Activated naive CD8-positive, alpha-beta T cell (primary cell): ENCODE measurements at regions not wholly inside any gene's neighbourhood (a gene's known extent, or its start where the extent isn't known, plus 50 kb on each side); places are given as distances from the start of the nearest gene placed in this dataset.

Experiments
- H3K27ac Mint-ChIP-seq: one replicate; pipeline ENCODE4 v1.8.0; 2021; ENCODE audit warnings: mixed read lengths
- H3K27me3 Mint-ChIP-seq: one replicate; pipeline ENCODE4 v1.8.0; 2021; ENCODE audit warnings: mixed read lengths
- H3K36me3 Mint-ChIP-seq: one replicate; pipeline ENCODE4 v1.8.0; 2021; ENCODE audit warnings: mixed read lengths
- H3K4me1 Mint-ChIP-seq: one replicate; pipeline ENCODE4 v1.8.0; 2021; ENCODE audit warnings: low read depth, mixed read lengths
- H3K4me3 Mint-ChIP-seq: one replicate; pipeline ENCODE4 v1.8.0; 2021; ENCODE audit warnings: mild to moderate bottlenecking, mixed read lengths
- H3K9me3 Mint-ChIP-seq: one replicate; pipeline ENCODE4 v1.8.0; 2021; ENCODE audit warnings: low read depth, mixed read lengths

- no peaks in the 10 kb centered on the region for H3K4me1 Mint-ChIP-seq
- H3K27me3 Mint-ChIP-seq, result peaks cover 4% of the 10 kb centered on the region
- H3K27ac Mint-ChIP-seq, result no peak overlapping the region
- H3K36me3 Mint-ChIP-seq, result no peaks in the 10 kb centered on the region
- no peaks in the 10 kb centered on the region for H3K9me3 Mint-ChIP-seq
- no peak overlapping the region for H3K4me3 Mint-ChIP-seq
Measured at GRCh38 chr15:95346721-95347475, 983.6 kb upstream of the NR2F2 start.

GRCh38 chr15:95347837-95348236 is 982.7 kb upstream of the NR2F2 start:
- H3K27me3 Mint-ChIP-seq, result peaks cover 4% of the 10 kb centered on the region
- H3K4me1 Mint-ChIP-seq, result no peaks in the 10 kb centered on the region
- no peak overlapping the region for H3K27ac Mint-ChIP-seq
- H3K9me3 Mint-ChIP-seq, result no peaks in the 10 kb centered on the region
- no peaks in the 10 kb centered on the region for H3K36me3 Mint-ChIP-seq
- H3K4me3 Mint-ChIP-seq, result no peak overlapping the region

GRCh38 chr15:95350908-95351307 is 979.6 kb upstream of the NR2F2 start:
- H3K36me3 Mint-ChIP-seq, result no peaks in the 10 kb centered on the region
- no peak overlapping the region for H3K4me3 Mint-ChIP-seq
- H3K9me3 Mint-ChIP-seq, result no peaks in the 10 kb centered on the region
- no peaks in the 10 kb centered on the region for H3K4me1 Mint-ChIP-seq
- H3K27me3 Mint-ChIP-seq, result no peaks in the 10 kb centered on the region
- H3K27ac Mint-ChIP-seq, result no peak overlapping the region

- Mint-ChIP-seq H3K27me3 (peaks cover 4% of the 10 kb centered on the region), H3K36me3 (no peaks in the 10 kb centered on the region), H3K27ac (no peak overlapping the region), H3K4me1 (no peaks in the 10 kb centered on the region), H3K4me3 (no peak overlapping the region), H3K9me3 (no peaks in the 10 kb centered on the region)
Measured at GRCh38 chr15:95352631-95353187, 977.8 kb upstream of the NR2F2 start.

- no peak overlapping the region for H3K27ac Mint-ChIP-seq
- H3K4me1 Mint-ChIP-seq, result no peaks in the 10 kb centered on the region
- H3K9me3 Mint-ChIP-seq, result no peaks in the 10 kb centered on the region
- H3K36me3 Mint-ChIP-seq, result no peaks in the 10 kb centered on the region
- peaks cover 5% of the 10 kb centered on the region for H3K27me3 Mint-ChIP-seq
- no peak overlapping the region for H3K4me3 Mint-ChIP-seq
Measured at GRCh38 chr15:95353512-95353911, 977.0 kb upstream of the NR2F2 start.

GRCh38 chr15:95359966-95360365 is 970.5 kb upstream of the NR2F2 start:
- peaks cover 12% of the 10 kb centered on the region for H3K9me3 Mint-ChIP-seq
- H3K27me3 Mint-ChIP-seq, result peaks cover 12% of the 10 kb centered on the region
- peaks cover 4% of the 10 kb centered on the region for H3K36me3 Mint-ChIP-seq
- no peaks in the 10 kb centered on the region for H3K4me1 Mint-ChIP-seq
- no peak overlapping the region for H3K4me3 Mint-ChIP-seq
- no peak overlapping the region for H3K27ac Mint-ChIP-seq

- Mint-ChIP-seq H3K27ac (no peak overlapping the region), H3K4me1 (no peaks in the 10 kb centered on the region), H3K36me3 (peaks cover 4% of the 10 kb centered on the region), H3K9me3 (peaks cover 12% of the 10 kb centered on the region), H3K4me3 (no peak overlapping the region), H3K27me3 (peaks cover 12% of the 10 kb centered on the region)
Measured at GRCh38 chr15:95362306-95362705, 968.2 kb upstream of the NR2F2 start.

- Mint-ChIP-seq H3K4me3 (no peak overlapping the region), H3K9me3 (peaks cover 12% of the 10 kb centered on the region), H3K36me3 (peaks cover 4% of the 10 kb centered on the region), H3K27me3 (peaks cover 7% of the 10 kb centered on the region), H3K27ac (no peak overlapping the region), H3K4me1 (no peaks in the 10 kb centered on the region)
Measured at GRCh38 chr15:95363646-95364045, 966.9 kb upstream of the NR2F2 start.

- no peaks in the 10 kb centered on the region for H3K4me1 Mint-ChIP-seq
Measured at GRCh38 chr15:95365511-95366107, 964.9 kb upstream of the NR2F2 start.

GRCh38 chr15:95368191-95368590 is 962.3 kb upstream of the NR2F2 start:
- Mint-ChIP-seq H3K4me1 (no peaks in the 10 kb centered on the region), H3K4me3 (no peak overlapping the region), H3K36me3 (no peaks in the 10 kb centered on the region), H3K27me3 (peaks cover 4% of the 10 kb centered on the region), H3K27ac (no peak overlapping the region), H3K9me3 (peaks cover 2% of the 10 kb centered on the region)

More at GRCh38 chr15:95365511-95366107, 964.9 kb upstream of the NR2F2 start:
- Mint-ChIP-seq H3K27me3 (peaks cover 7% of the 10 kb centered on the region), H3K9me3 (peaks cover 12% of the 10 kb centered on the region), H3K36me3 (peaks cover 4% of the 10 kb centered on the region), H3K4me3 (no peak overlapping the region), H3K27ac (no peak overlapping the region)

- Mint-ChIP-seq H3K4me1 (no peaks in the 10 kb centered on the region), H3K9me3 (no peaks in the 10 kb centered on the region), H3K4me3 (no peak overlapping the region), H3K27me3 (peaks cover 4% of the 10 kb centered on the region), H3K36me3 (no peaks in the 10 kb centered on the region), H3K27ac (no peak overlapping the region)
Measured at GRCh38 chr15:95368755-95369601, 961.5 kb upstream of the NR2F2 start.

- no peak overlapping the region for H3K4me3 Mint-ChIP-seq
- H3K4me1 Mint-ChIP-seq, result no peaks in the 10 kb centered on the region
- H3K9me3 Mint-ChIP-seq, result no peaks in the 10 kb centered on the region
- H3K27me3 Mint-ChIP-seq, result peaks cover 4% of the 10 kb centered on the region
- no peak overlapping the region for H3K27ac Mint-ChIP-seq
- no peaks in the 10 kb centered on the region for H3K36me3 Mint-ChIP-seq
Measured at GRCh38 chr15:95370291-95370690, 960.2 kb upstream of the NR2F2 start.

GRCh38 chr15:95371664-95372063 is 958.8 kb upstream of the NR2F2 start:
- H3K4me1 Mint-ChIP-seq, result no peaks in the 10 kb centered on the region
- no peaks in the 10 kb centered on the region for H3K36me3 Mint-ChIP-seq
- H3K27ac Mint-ChIP-seq, result no peak overlapping the region
- no peaks in the 10 kb centered on the region for H3K9me3 Mint-ChIP-seq
- H3K27me3 Mint-ChIP-seq, result peaks cover 4% of the 10 kb centered on the region
- H3K4me3 Mint-ChIP-seq, result no peak overlapping the region

GRCh38 chr15:95375281-95375680 is 955.2 kb upstream of the NR2F2 start:
- Mint-ChIP-seq H3K36me3 (no peaks in the 10 kb centered on the region), H3K9me3 (no peaks in the 10 kb centered on the region), H3K4me3 (no peak overlapping the region), H3K27me3 (peaks cover 4% of the 10 kb centered on the region), H3K27ac (no peak overlapping the region), H3K4me1 (no peaks in the 10 kb centered on the region)
